HG02852 (cell line): ENCODE measurements at regions not wholly inside any gene's neighbourhood (a gene's known extent, or its start where the extent isn't known, plus 50 kb on each side); places are given as distances from the start of the nearest gene placed in this dataset.
A peak's percentile ranks its signal among the peaks of the same experiment; 100 is the strongest.

Experiments used
- ATAC-seq: cut with Tn5 transposase; IDR thresholded peaks from one replicate; pipeline ENCODE4 v1.9.1; 2021; ENCODE audit warnings: mild to moderate bottlenecking, moderate library complexity; ENCODE audit not compliant: unreplicated experiment

DNA sequence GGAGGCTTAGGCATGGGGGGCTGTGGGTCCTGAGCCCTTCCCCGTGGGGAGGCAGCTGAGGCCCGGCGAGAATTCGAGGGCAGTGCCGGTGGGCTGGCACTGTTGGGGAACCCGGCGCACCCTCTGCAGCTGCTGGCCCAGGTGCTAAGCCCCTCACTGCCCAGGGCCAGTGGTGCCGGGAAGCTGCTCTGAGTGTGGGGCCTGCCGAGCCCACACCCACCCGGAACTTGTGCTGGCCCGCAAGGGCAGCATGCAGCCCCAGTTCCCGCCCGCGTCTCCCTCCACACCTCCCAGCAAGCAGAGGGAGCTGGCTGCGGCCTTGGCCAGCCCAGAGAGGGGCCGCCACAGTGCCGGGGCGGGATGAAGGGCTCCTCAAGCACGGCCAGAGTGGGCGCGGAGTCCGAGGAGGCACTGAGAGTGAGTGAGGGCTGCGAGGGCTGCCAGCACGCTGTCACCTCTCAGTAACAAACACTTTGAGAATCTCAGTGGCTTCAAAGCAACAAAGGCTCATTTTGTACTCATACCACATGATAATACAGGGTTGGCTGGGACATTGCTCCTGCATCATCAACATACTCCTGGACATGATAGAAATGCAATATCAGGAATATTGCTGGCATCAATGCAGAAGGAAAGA is 265.7 kb upstream of the ANKRD55 start:
- ATAC-seq, result no peak

DNA sequence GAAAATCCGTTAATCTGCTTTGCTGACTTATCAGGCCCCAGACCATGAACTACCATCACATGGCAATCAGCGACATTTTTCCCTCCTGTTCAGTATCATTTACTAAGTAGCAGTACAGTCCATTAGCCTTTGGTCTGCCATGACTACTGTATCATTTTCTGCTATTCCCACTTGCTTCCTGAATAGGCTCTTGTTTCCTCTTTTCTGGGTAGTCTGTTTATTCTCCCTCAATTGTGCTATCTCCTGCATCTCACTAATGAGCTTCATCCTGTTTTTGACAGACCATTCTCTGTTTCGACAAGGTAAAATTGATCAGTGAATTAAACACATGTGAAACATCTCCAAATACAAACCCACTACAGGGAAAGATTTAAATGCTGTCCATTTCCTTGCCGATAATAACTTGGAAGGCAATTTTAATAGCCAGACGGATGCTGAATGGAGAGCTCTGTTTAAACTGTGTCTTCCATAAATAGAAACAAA is 263.5 kb upstream of the ANKRD55 start:
- ATAC-seq, result no peak

DNA sequence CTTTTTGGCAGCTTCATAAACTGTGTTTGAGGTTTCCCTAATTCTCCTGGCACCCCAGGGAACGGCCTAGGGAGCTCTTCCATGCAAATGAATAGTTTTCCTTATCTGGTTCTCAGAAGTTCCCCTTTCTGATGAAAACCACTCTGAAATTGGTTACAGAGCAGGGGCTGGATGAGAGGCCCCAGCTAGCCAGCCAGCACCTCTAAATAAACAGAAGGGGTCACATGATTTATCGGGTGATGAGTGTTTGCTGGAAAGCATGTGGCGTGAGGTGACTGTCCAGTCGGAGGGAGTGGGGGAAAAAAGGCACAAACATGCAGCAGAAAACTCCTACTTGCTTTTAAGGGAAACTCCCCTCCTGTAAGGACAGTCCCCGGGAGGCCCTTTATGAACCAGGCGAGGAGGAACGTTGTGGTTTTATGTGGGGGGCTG is 261.2 kb upstream of the ANKRD55 start:
- no peak for ATAC-seq

DNA sequence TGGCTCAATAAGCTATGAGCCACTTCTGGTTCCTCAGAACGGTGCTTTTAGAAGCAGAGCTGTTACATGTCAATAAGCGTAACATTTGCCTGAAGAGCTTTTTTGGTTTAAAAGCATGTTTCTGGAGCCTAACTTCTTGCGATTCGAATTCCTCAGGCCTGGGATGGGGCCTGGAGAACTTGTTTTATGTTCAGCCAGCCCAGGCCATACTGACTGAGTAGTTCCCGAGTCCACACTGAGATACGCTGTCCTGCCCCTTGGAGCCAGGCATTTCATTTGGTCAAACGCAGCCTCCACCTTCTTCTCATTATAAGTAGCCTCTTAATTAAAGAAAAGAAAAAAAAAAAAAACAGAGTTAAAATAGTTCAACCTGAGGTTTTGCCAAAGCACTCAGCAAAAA is 260.6 kb upstream of the ANKRD55 start:
- ATAC-seq, result no peak

DNA sequence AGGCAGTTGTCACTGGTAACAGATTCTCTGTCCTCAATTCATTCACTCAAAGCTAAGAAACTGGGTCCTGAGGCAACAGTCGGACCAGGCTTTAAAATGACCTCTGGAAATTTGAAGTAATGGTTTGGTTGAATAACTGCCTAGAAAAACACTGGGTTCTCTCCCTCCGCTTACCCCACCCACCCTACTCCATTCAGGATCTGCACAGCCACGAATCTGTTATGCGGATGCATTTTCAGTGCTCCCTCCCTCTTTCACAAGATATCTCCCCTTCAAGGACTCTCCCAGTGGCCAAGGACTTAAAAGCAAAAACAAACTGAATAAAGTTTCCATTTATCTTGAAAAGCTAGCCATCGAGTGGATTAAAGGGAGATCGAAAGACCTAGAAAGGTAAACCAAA is 260.2 kb upstream of the ANKRD55 start:
- ATAC-seq, result no peak

DNA sequence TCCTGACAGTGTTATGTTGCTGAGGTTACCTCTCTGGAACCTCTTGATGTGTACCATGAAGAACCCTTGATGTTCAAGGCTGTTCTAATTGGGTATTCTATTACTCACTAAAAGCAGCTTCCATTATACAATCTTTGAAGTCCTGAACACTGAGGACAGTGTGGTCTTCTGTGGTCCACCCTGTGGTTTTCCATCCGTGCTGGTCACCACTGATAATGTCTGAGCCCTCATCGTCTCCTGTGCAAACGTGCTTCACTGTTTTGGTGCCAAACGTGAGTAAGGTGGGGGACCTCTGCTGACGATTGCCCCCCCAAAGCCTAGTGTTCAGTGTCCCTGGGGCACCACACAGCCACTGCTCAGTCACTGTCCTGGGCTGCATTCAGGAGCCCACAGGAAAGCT is 259.7 kb upstream of the ANKRD55 start:
- ATAC-seq, result no peak

DNA sequence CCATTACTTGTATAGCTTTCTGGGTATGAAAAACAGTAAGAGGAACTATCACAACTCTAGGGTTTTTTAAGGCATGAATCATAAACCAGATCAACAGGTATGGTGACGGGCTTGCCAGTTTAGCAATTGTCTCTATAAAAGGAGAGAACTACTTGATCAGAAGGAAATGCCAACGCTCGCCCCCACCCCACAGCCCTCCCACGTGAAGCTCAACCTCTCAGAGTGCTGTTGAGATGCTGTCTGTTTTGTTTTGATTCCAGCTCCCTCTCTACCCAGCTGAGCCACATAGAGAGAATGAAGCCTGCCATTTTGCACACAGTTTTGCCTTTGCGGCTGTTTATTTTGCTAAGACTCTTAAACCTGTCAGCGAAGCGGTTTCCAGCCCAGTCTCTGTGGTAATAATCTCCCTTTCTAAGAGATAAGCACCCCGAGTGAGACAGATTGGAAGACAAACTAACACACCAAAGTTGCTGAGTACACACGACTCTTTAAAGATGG is 257.9 kb upstream of the ANKRD55 start:
- no peak for ATAC-seq

DNA sequence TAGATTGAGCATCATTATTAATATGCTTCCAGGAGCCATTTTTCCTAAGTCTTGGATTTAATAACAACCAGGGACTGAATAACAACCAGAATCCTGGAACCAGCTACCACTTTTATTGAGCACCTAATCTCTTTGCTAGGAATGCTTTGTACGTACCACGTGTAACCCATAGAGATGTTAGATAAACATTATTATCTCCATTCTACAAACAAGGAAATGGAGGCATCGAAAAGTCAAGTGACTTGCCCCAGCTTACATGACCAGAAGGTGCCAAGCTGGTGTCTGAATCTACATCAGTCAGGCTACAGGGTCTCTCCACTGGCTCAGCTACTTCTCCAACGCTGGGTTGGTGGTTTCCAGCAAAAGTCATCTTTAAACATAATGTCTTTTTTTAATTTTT is 256.1 kb upstream of the ANKRD55 start:
- ATAC-seq, result no peak

DNA sequence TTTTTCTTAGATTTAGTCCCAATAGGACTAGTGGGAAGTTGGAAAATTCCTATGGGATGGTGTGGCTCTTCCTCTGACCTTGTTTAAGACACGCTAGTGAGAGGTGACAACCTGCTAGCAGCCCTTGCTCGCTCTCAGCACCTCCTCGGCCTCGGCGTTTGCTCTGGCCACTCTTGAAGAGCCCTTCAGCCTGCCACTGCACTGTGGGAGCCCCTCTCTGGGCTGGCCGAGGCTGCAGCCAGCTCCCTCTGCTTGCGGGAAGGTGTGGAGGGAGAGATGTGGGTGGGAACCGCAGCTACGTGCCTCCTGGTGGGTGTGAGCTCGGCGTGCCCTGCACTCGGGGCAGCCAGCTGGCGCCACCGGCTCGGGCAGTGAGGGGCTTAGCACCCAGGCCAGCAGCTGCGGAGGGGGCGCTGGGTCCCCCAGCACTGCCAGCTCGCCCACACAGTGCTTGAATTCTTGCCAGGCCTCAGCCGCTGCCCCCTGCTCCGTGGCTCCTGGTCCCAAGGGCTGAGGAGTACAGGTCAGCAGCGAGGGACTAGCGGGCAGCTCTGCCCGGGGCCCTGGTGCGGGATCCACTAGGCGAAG is 254.5 kb upstream of the ANKRD55 start:
- ATAC-seq, result no peak

DNA sequence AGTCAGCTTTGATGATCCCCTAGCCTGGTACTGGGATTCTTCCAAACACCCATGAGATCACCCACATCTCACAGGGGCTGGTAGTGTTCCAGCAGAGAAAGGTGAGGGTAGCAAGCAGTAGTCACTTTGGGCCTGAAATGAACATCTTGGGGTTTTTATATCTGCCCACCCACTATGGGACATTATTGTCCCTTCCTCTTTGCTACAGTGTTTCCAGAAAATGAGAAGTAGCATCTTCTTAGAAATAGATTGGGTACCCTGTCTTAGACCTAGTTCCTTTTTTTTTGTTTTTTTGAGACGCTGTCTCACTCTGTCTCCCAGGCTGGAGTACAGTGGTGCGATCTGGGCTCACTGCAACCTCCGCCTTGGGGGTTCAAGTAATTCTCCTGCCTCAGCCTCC is 249.2 kb upstream of the ANKRD55 start:
- no peak for ATAC-seq

DNA sequence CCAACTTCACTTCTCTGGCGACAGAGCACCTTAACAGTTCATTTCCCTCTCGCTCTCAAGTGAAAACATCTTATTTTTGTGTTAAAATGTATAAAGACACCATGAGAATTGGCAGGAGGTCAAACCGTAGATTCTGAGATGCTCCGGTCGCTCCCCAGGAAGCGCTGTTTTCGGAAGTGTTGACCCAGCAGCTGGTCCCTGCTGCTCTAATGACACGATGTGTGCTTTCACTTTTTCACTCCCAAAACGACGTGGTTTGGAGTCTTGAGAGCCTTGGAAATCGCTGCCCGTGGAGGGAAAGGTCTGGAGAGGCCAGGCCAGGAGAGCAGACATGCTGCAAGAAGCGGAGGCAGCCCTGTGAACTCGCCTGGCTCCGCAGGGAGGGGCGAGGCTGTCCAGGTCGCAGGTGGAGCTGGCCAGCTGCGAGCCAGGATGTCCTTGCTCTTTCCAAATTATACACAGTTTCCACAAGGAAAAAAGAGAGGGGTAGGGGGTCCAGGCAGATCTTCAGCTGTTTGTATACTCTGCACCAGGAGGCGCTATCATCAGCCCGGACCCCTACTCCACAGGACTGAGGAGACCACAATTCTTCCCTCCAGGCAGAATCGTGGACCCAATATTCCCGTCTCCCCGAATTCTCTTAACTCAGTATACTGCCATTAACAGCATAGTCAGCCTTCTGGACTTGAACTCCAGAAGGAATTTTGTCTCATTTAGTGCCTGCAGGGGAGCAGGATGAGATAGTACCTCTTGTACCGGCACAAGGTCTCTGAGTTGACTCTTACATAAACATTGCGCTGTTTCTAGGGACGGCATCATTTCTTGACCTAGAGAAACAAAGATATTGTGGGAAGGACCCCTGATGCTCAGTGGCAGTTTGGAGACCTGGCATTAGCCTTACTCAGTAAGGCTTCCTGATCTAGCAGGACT is 248.6 kb upstream of the ANKRD55 start:
- no peak for ATAC-seq

DNA sequence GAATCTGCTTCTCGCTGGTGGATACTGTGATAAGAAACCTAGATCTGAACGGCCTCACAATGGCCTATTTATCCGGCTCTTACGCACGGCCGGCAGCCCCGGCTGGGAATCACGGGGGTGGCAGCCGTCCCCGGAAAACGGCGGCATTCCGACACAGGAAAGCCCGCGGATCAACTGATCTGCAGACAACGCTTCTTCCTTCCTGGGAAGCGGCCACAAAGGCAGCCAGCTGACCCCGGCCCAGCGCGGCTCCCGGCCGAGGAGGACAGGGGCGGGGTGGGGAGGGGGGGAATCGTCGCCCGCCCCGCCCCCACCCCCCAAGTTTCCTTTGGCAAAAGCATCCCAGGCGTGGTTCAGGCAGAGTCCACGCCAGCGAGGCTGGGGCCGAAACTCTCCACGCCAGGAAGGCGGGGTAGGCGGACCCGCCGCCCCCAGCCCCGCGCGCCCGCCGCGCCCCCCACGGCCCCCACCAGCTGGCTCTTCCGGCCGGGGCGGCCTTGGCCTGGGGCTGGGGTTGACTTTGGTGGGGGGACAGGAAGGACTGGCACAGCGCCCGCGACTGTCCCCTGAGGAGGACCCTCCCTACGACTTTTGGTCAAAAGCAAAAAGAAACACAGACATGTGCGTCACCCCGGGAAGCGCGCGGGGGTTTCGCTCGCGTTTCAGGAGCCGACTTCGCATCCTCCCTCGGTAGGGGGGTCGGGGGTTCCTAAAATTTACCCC is 247.7 kb upstream of the ANKRD55 start:
- ATAC-seq, result peak; percentile 5

DNA sequence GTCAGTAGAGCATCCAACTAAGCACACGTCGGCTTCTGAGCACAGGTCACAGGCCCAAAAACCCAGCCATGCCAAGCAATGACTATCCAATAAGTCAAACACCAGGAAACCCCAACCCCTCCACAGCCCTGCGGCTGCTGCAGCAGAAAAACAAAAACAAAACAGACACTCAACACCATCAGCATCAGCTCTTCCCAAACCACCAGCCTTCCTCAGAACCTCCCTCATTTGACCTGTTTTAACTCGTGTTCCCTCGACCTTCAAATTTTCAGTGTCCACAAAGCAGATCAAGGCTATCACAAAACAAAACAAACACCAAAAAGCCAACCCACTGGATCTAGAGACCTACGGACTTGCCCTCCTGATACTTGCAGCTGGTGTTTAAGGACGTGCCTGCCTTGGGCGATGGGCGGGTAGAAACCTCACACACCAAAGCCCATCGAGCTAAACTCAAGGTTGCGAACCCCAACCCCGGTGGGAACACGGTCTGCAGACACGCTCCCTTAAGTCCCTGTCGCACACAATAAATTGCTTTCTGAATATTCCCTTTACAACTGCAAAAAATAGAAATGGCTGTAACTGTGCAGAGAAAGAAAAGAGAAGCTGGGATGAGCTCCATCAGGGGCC is 247.1 kb upstream of the ANKRD55 start:
- ATAC-seq, result peak; percentile 35

DNA sequence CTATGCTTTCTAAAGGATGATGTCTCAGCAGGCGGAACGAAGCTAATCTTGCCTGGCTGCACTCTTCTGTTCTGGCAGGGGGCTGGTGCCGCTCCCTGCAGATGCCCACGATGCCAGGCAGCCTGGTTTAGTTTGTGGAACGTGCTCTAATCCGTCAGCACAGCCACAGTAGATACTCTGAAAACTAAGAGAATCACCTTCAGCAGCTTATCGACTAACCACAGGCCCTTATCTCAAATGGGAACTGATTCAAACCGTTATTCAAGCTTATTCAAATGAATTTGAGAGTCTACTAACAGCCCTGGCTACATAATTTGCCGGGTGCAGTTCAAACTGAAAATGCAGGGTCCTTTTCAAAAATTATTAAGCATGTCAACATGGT is 246.6 kb upstream of the ANKRD55 start:
- ATAC-seq, result peak; percentile 56

DNA sequence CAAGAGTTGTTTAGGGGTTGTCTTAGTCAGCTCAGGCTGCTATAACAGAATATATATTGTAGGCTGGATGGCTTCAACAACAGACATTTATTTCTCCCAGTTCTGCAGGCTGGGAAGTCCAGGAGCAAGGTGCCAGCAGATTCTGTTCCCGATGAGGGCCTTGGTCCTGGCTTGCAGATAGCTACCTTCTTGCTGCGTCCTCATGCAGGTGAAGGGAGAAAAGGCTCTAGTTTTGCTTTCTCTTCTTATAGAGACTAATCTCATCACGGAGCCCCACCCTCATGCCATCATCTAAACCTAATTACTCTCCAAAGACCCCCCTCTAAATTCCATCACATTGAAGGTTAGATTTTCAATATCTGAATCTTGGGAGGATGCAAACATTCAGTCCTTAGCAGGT is 246.0 kb upstream of the ANKRD55 start:
- no peak for ATAC-seq

DNA sequence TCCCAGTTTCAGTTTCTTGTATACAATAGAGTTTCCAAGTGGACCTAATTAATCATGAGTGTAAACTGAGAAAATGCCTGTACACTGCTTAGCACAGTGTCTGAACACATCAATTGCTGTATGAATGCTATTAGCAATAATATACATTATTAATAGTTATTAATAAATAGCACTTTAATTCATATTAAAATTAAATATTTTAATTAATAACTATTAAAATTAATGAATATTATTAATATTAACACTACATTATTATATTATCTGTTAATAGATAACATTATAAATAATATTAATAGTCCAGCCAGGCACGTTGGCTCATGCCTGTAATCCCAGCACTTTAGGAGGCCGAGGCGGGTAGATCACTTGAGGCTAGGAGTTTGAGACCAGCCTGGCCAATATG is 244.9 kb upstream of the ANKRD55 start:
- ATAC-seq, result no peak

DNA sequence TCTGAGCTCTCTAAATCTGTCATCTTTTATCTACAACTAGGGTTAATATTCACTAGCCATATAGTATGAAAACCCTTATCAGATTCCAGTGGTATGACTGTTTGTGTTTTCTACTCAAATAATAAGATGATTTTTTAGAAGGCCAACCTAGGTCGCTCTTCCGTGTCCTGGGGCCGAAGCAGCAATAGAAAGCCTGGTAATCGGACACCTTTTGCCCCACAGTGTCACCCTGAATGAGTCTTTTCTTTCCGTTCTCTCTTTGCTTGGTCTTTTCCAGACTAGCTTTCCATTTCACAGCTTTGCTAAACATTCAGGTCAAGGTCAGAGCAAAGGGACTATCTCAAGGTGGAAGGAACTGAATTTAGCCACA is 243.3 kb upstream of the ANKRD55 start:
- no peak for ATAC-seq

DNA sequence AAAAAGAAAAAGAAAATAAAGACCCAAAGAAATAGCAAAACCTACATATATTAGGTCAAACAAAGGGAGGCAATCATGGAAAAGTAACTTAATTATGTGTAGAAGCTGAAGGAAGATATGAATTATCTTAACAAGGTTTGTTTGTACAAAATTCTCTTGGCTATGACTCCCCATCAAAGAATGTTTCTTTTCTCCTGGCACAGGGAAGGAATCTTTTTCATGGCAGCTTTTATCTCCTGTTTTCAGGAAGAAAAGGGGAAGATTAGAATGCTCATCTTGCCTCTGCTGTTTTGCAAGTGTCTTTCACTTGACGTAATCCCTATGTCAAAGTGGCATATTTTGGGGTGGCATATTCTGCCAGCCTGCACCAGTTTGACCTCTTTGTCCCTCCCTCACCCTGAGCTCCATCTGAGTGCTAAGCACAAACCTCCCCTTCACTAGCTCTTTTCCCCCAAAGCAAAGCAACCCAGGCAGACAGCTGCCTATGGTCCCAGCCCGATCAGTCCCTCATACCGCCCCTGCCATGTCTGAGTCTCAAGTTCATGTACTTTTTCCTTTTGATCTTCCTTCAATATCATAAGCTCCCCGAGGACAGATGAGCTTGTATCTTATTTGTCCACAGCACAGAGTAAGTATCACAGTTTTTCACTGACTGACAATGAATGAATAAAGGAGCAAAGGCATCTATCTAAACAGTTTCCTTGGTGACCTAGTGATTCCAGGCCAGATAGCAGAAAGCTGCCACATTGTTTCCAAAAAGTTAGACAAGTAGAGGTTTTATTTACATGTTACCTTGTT is 242.8 kb upstream of the ANKRD55 start:
- no peak for ATAC-seq

DNA sequence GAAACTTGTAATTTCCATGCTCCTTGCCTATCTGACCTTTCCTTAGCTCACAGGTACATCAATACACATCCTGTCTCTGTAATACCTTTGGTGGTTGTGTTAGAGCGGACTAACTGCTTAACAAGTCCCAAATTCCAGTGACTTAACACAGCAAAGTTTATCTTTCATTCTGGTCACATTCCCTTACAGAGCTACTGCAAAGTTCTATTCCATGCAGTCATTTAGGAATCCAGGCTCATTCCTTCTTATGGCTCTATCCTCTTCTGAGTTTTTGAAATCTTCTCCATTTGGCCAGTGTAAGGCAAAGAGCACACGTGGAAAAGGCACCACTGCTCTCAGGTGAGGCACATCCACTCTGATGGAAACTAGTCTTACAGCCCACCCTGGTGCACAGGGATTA is 238.6 kb upstream of the ANKRD55 start:
- ATAC-seq, result no peak

DNA sequence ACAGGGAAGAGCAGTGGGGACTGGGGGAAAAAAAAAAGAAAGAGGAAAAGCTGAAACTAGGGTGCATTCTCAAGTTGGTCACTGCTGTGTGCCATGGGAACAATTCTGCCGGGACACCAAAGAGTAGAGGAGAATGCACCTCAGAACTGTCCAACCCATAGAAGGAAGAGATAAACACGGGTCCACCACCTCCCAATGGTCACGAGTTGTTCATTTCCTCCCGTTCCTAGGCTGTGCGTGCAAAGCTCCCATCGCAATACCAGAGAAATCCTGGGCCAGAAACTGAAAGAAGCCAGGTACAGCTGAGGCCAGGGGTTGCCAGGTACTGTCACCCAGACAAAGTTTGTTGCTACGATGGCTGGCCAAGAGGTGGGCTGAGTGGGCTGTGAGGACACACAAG is 236.9 kb upstream of the ANKRD55 start:
- ATAC-seq, result no peak
